GM12878 (cell line): ENCODE measurements at regions not wholly inside any gene's neighbourhood (a gene's known extent, or its start where the extent isn't known, plus 50 kb on each side); places are given as distances from the start of the nearest gene placed in this dataset.

Source experiments
- ATAC-seq: fragments of 200-7000 bp; cut with Tn5 transposase; 3 replicates; pipeline ENCODE4 v1.9.1; 2020; ENCODE audit warnings: mild to moderate bottlenecking, moderate library complexity
- BruUV-seq: library from RNA; stranded (reverse); fragments of 400-500 nt; replicated peaks from 2 replicates; lab custom pipeline; 2021; lab: Mats Ljungman, UMichigan
- CTCF ChIA-PET: fragments of 300-600 bp; sonication (Branson Sonifier 250); formaldehyde crosslinking; extraction: SDS; loops from one replicate; lab custom pipeline; 2021; ENCODE audit warnings: inconsistent platforms; lab: Yijun Ruan, JAX
- POLR2A ChIA-PET: fragments of 350-600 bp; formaldehyde crosslinking; extraction: SDS; loops from one replicate; lab custom pipeline; 2021; ENCODE audit warnings: inconsistent platforms; lab: Charles Lee
- RAD21 ChIA-PET: fragments of 300-600 bp; sonication (Branson Sonifier 250); formaldehyde crosslinking; loops from one replicate; lab custom pipeline; 2023; ENCODE audit warnings: antibody characterized with exemption; ENCODE audit not compliant: unreplicated experiment; lab: Charles Lee
- SMC1A ChIA-PET: fragments of 300-600 bp; sonication (Branson Sonifier 250); formaldehyde crosslinking; loops from one replicate; lab custom pipeline; 2023; ENCODE audit not compliant: unreplicated experiment, uncharacterized antibody; lab: Charles Lee
- DNase-seq: peaks from one replicate; pipeline ENCODE4 v3.0.0-alpha.2; 2011; ENCODE audit warnings: low read depth, low spot score
- FAIRE-seq: peaks from 3 replicates; lab custom pipeline; 2011; peaks lifted over from hg19 to GRCh38; lab: Jason Lieb, UNC
- H2AFZ ChIP-seq: 2 replicates; pipeline ENCODE4 v1.6.0; 2011; ENCODE audit warnings: low read depth, low read length, control low read depth; ENCODE audit not compliant: control insufficient read depth
- H3K27ac ChIP-seq: 2 replicates; pipeline ENCODE4 v1.5.1; 2011; ENCODE audit warnings: control low read depth; ENCODE audit not compliant: control insufficient read depth, insufficient read depth
- H3K27me3 ChIP-seq, 2 experiments: replicated peaks in 1 of 2; 2 replicates each; pipeline versions ENCODE4 v1.6.0 to v1.6.1; 2011; ENCODE audit warnings: low read length in 1 of 2; ENCODE audit not compliant: control insufficient read depth in 2 of 2, insufficient read depth in 2 of 2
- H3K36me3 ChIP-seq, 2 experiments: 2 replicates each; pipeline ENCODE4 v1.5.1; 2011; ENCODE audit warnings: low read length in 1 of 2; ENCODE audit not compliant: control insufficient read depth in 2 of 2, insufficient read depth in 2 of 2
- H3K4me1 ChIP-seq: 2 replicates; pipeline ENCODE4 v1.6.1; 2011; ENCODE audit warnings: mild to moderate bottlenecking, low read length, moderate library complexity, mixed read lengths; ENCODE audit not compliant: control insufficient read depth, insufficient read depth
- H3K4me2 ChIP-seq: 2 replicates; pipeline ENCODE4 v1.6.0; 2011; ENCODE audit warnings: control low read depth; ENCODE audit not compliant: control insufficient read depth, insufficient read depth
- H3K4me3 ChIP-seq: fragments of 200-600 bp; sonication (generic); 2 replicates; pipeline ENCODE4 v1.5.1; 2016
- H3K79me2 ChIP-seq: 2 replicates; pipeline ENCODE4 v1.6.0; 2011; ENCODE audit warnings: low read length; ENCODE audit not compliant: control insufficient read depth, insufficient read depth
- H3K9ac ChIP-seq: 2 replicates; pipeline ENCODE4 v1.8.0; 2011; ENCODE audit warnings: low read length, control low read depth, mixed read lengths; ENCODE audit not compliant: control insufficient read depth, insufficient read depth
- H3K9me3 ChIP-seq: replicated peaks from 3 replicates; pipeline ENCODE4 v1.5.1; 2011; ENCODE audit warnings: mild to moderate bottlenecking, low read length; ENCODE audit not compliant: control insufficient read depth, insufficient read depth
- H4K20me1 ChIP-seq: 2 replicates; pipeline ENCODE4 v1.6.0; 2011; ENCODE audit not compliant: control insufficient read depth, insufficient read depth
- ATF7 ChIP-seq: fragments of 450-650 bp; IDR thresholded peaks from 2 replicates; pipeline ENCODE4 v1.6.1; 2016; ENCODE audit warnings: low read depth, mild to moderate bottlenecking
- BMI1 ChIP-seq: fragments of 450-650 bp; IDR thresholded peaks from 2 replicates; pipeline ENCODE4 v1.6.1; 2016; ENCODE audit warnings: mild to moderate bottlenecking, moderate library complexity, borderline replicate concordance
- HDAC2 ChIP-seq: fragments of 200-600 bp; sonication (generic); IDR thresholded peaks from 2 replicates; pipeline ENCODE4 v1.6.1; 2017
- NFXL1 ChIP-seq: fragments of 450-650 bp; IDR thresholded peaks from 2 replicates; pipeline ENCODE4 v1.6.1; 2017; ENCODE audit warnings: antibody characterized with exemption, mild to moderate bottlenecking, borderline replicate concordance
- NFYB ChIP-seq: IDR thresholded peaks from 2 replicates; pipeline ENCODE4 v1.6.1; 2011; ENCODE audit warnings: low read depth, mild to moderate bottlenecking, low read length, improper control_type of control experiment, moderate library complexity; ENCODE audit not compliant: insufficient read depth
- NR2C2 ChIP-seq: IDR thresholded peaks from 2 replicates; pipeline ENCODE4 v1.6.1; 2011; ENCODE audit warnings: borderline replicate concordance, low read depth; ENCODE audit not compliant: control insufficient read depth, insufficient read length
- NR2F1 ChIP-seq: fragments of 450-650 bp; conservative IDR thresholded peaks from 2 replicates; pipeline ENCODE4 v1.6.1; 2017; ENCODE audit warnings: mild to moderate bottlenecking
- ZNF622 ChIP-seq: fragments of 450-650 bp; IDR thresholded peaks from 2 replicates; pipeline ENCODE4 v1.6.1; 2017; ENCODE audit warnings: mild to moderate bottlenecking, inconsistent platforms
- WGBS: methylation state at CpG from one replicate; pipeline ENCODE4 v1.1.6; 2016; ENCODE audit warnings: low lambda C conversion rate; ENCODE audit not compliant: insufficient replicate concordance, insufficient coverage; ENCODE audit errors: missing lambda C conversion rate; 5-methylcytosine and 5-hydroxymethylcytosine counted together
- in situ Hi-C: fragments of 300-500 bp; cut with MboI; formaldehyde crosslinking; loops from 9 replicates; pipeline ENCODE4 v1.14.3; 2018; ENCODE audit warnings: mixed read lengths
- intact Hi-C: fragments of 100-400 bp; cut with micrococcal nuclease; formaldehyde crosslinking; loops from one replicate; pipeline ENCODE4 v1.14.2; 2022; ENCODE audit not compliant: unreplicated experiment
- TF ChIP-seq, protein P1 (sequence below): IDR thresholded peaks from 2 replicates; pipeline ENCODE4 v1.6.1; 2012; ENCODE audit warnings: low read depth, low read length, improper control_type of control experiment
- TF ChIP-seq, protein P2 (sequence below): IDR thresholded peaks from 2 replicates; pipeline ENCODE4 v1.6.1; 2012; ENCODE audit warnings: low read depth, low read length, improper control_type of control experiment

DNA sequence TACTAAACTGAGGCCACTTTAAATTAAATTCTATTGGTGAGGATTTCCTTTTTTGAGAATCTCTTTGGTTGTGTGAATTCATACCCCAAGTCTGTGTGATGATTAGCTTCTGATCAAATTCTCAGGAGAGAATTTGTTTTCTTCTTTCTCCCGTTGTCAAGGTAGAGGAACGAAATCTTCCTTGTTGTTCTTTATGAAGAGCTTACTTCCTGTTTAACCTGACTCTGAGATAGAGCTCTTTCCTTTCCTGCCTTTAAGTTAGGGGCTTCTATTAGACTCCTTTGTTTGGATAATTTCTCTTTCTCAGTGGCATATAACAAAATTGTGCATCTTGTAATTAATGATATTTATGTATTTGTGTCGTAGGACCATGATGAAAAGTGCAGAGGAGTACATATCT, 572.1 kb downstream of the REEP3 start:
- DNase-seq = no peak
- Histone ChIP-seq H3K36me3 (no peaks in the 10 kb centered on the region), H4K20me1 (no peaks in the 10 kb centered on the region)
- BruUV-seq = no TSS peak
- 0% methylated on average over 3 of the region's 3 CpGs for WGBS
- intact Hi-C loops = no loop called here
- TF ChIP-seq NR2F1 (no peak), ZNF622 (no peak), ATF7 (no peak), NR2C2 (no peak), NFYB (no peak), BMI1 (no peak), NFXL1 (no peak), HDAC2 (no peak)
- TF ChIP-seq, protein P1, sequence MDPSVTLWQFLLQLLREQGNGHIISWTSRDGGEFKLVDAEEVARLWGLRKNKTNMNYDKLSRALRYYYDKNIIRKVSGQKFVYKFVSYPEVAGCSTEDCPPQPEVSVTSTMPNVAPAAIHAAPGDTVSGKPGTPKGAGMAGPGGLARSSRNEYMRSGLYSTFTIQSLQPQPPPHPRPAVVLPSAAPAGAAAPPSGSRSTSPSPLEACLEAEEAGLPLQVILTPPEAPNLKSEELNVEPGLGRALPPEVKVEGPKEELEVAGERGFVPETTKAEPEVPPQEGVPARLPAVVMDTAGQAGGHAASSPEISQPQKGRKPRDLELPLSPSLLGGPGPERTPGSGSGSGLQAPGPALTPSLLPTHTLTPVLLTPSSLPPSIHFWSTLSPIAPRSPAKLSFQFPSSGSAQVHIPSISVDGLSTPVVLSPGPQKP = no peak
- TF ChIP-seq, protein P2, sequence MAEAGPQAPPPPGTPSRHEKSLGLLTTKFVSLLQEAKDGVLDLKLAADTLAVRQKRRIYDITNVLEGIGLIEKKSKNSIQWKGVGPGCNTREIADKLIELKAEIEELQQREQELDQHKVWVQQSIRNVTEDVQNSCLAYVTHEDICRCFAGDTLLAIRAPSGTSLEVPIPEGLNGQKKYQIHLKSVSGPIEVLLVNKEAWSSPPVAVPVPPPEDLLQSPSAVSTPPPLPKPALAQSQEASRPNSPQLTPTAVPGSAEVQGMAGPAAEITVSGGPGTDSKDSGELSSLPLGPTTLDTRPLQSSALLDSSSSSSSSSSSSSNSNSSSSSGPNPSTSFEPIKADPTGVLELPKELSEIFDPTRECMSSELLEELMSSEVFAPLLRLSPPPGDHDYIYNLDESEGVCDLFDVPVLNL = no peak
- TF ChIP-seq, all 136 proteins: peak for 0
- in situ Hi-C loops = no loop called here
- ChIA-PET RAD21 (no interaction called here), SMC1A (interaction anchor here (1.1 to 1.2 kb wide), 2 partner anchors 13 to 19 kb away, joined by 3 read pairs; no protein-coding TSS in a partner anchor), POLR2A (no interaction called here), CTCF (interaction anchor here (1.0 kb wide), 1 partner anchor 9 kb away, joined by 3 read pairs; no protein-coding TSS in a partner anchor)
- H3K27ac ChIP-seq = no peak overlapping the region
- ATAC-seq = no peak; the same call in 2 of the 3 replicates
- H3K4me2 ChIP-seq = no peak overlapping the region
- no peak for FAIRE-seq
- no peaks in the 10 kb centered on the region for H3K27me3 ChIP-seq
- H3K9ac ChIP-seq = no peak overlapping the region
- no peaks in the 10 kb centered on the region for H3K9me3 ChIP-seq
- H3K4me3 ChIP-seq = no peak overlapping the region
- no peaks in the 10 kb centered on the region for H3K4me1 ChIP-seq
- H3K79me2 ChIP-seq = no peaks in the 10 kb centered on the region
- H2AFZ ChIP-seq = no peak overlapping the region
